ENCODE measurements at regions not wholly inside any gene's neighbourhood (a gene's known extent, or its start where the extent isn't known, plus 50 kb on each side); places are given as distances from the start of the nearest gene placed in this dataset.
"Not testable (repeated sequence)": the region's sequence is repeated elsewhere in the genome, so short reads cannot be mapped to it uniquely, and the experiment has no call there.

- not testable (repeated sequence) for DNase-seq
Observed at GRCh38 chr1:83455753-83456152, 543.2 kb downstream of the TTLL7 start.

- DNase-seq, result not testable (repeated sequence)
Observed at GRCh38 chr1:83445873-83446272, 553.1 kb downstream of the TTLL7 start.

- DNase-seq, result not testable (repeated sequence)
Observed at GRCh38 chr1:83442412-83442811, 556.5 kb downstream of the TTLL7 start.

- DNase-seq, result not testable (repeated sequence)
Observed at GRCh38 chr1:83440586-83440985, 558.3 kb downstream of the TTLL7 start.

GRCh38 chr1:83440021-83440420 is 558.9 kb downstream of the TTLL7 start:
- DNase-seq, result not testable (repeated sequence)

GRCh38 chr1:83438316-83438715 is 560.6 kb downstream of the TTLL7 start:
- not testable (repeated sequence) for DNase-seq

GRCh38 chr1:83435336-83435735 is 563.6 kb downstream of the TTLL7 start:
- not testable (repeated sequence) for DNase-seq

GRCh38 chr1:83427566-83427965 is 571.4 kb downstream of the TTLL7 start:
- not testable (repeated sequence) for DNase-seq

- DNase-seq, result not testable (repeated sequence)
Observed at GRCh38 chr1:83423382-83423781, 575.5 kb downstream of the TTLL7 start.

GRCh38 chr1:83418558-83418957 is 580.4 kb downstream of the TTLL7 start:
- no peak for DNase-seq

- DNase-seq, result not testable (repeated sequence)
Observed at GRCh38 chr1:83413839-83414107, 585.2 kb downstream of the TTLL7 start.

- DNase-seq, result not testable (repeated sequence)
Observed at GRCh38 chr1:83410746-83411413, 588.1 kb downstream of the TTLL7 start.

- DNase-seq, result not testable (repeated sequence)
Observed at GRCh38 chr1:83406693-83407371, 592.1 kb downstream of the TTLL7 start.

GRCh38 chr1:83405789-83406188 is 593.1 kb downstream of the TTLL7 start:
- not testable (repeated sequence) for DNase-seq

GRCh38 chr1:83403500-83403899 is 595.4 kb downstream of the TTLL7 start:
- DNase-seq, result not testable (repeated sequence)

GRCh38 chr1:83401146-83401545 is 597.8 kb downstream of the TTLL7 start:
- not testable (repeated sequence) for DNase-seq

- not testable (repeated sequence) for DNase-seq
Observed at GRCh38 chr1:83400173-83400572, 598.8 kb downstream of the TTLL7 start.

- not testable (repeated sequence) for DNase-seq
Observed at GRCh38 chr1:83398125-83398524, 600.8 kb downstream of the TTLL7 start.

- not testable (repeated sequence) for DNase-seq
Observed at GRCh38 chr1:83395130-83395529, 603.8 kb downstream of the TTLL7 start.

- DNase-seq, result not testable (repeated sequence)
Observed at GRCh38 chr1:83386946-83387345, 612.0 kb downstream of the TTLL7 start.

GRCh38 chr1:83383107-83383506 is 615.8 kb downstream of the TTLL7 start:
- DNase-seq, result not testable (repeated sequence)

- DNase-seq, result not testable (repeated sequence)
Observed at GRCh38 chr1:83373018-83373417, 625.9 kb downstream of the TTLL7 start.

GRCh38 chr1:83369853-83370252 is 629.1 kb downstream of the TTLL7 start:
- not testable (repeated sequence) for DNase-seq

- DNase-seq, result not testable (repeated sequence)
Observed at GRCh38 chr1:83365320-83365719, 633.6 kb downstream of the TTLL7 start.
